HepG2 (cell line): ENCODE measurements at regions not wholly inside any gene's neighbourhood (a gene's known extent, or its start where the extent isn't known, plus 50 kb on each side); places are given as distances from the start of the nearest gene placed in this dataset.

Experiments used
- MAZ ChIP-seq, 2 experiments: sonication (generic) in 1 of 2; formaldehyde crosslinking in 1 of 2; IDR thresholded peaks; 2 replicates each; pipeline versions ENCODE4 v1.5.0 to v1.6.1; 2012 to 2020; ENCODE audit warnings: low read depth in 2 of 2, mild to moderate bottlenecking in 2 of 2, borderline replicate concordance in 1 of 2, improper control_type of control experiment in 1 of 2, low read length in 1 of 2, missing genetic modification reagents in 1 of 2, moderate library complexity in 1 of 2
- MXI1 ChIP-seq: IDR thresholded peaks from 3 replicates; pipeline ENCODE4 v1.6.1; 2012; ENCODE audit warnings: low read depth, low read length, inconsistent platforms, borderline replicate concordance
- MYC ChIP-seq: sonication (generic); formaldehyde crosslinking; IDR thresholded peaks from 2 replicates; pipeline ENCODE4 v1.9.0; 2021; ENCODE audit warnings: missing genetic modification reagents, borderline replicate concordance
- RNF2 ChIP-seq: fragments of 450-650 bp; conservative IDR thresholded peaks from 2 replicates; pipeline ENCODE4 v1.6.1; 2016; ENCODE audit warnings: low read depth
- SRF ChIP-seq: IDR thresholded peaks from 2 replicates; pipeline ENCODE4 v1.6.1; 2011; ENCODE audit warnings: mild to moderate bottlenecking, low read depth, low read length, moderate library complexity
- ZBTB33 ChIP-seq: sonication (generic); formaldehyde crosslinking; IDR thresholded peaks from 2 replicates; pipeline ENCODE4 v1.4.0; 2020; ENCODE audit warnings: missing genetic modification reagents
- ZFY ChIP-seq: sonication (generic); formaldehyde crosslinking; IDR thresholded peaks from 2 replicates; pipeline ENCODE4 v1.4.0; 2020; ENCODE audit warnings: missing genetic modification reagents
- ZNF121 ChIP-seq: sonication (generic); formaldehyde crosslinking; IDR thresholded peaks from 2 replicates; pipeline ENCODE4 v1.5.0; 2020; ENCODE audit warnings: mild to moderate bottlenecking, missing genetic modification reagents
- ZNF431 ChIP-seq: sonication (generic); formaldehyde crosslinking; IDR thresholded peaks from 2 replicates; pipeline ENCODE4 v1.9.0; 2022; ENCODE audit warnings: missing genetic modification reagents, low read depth, mild to moderate bottlenecking, borderline replicate concordance
- ZNF549 ChIP-seq: sonication (generic); formaldehyde crosslinking; IDR thresholded peaks from 2 replicates; pipeline ENCODE4 v1.5.0; 2020; ENCODE audit warnings: missing genetic modification reagents
- TF ChIP-seq, protein P1 (sequence below): sonication (generic); formaldehyde crosslinking; IDR thresholded peaks from 2 replicates; pipeline ENCODE4 v1.4.0; 2020; ENCODE audit warnings: low read depth, mild to moderate bottlenecking, missing genetic modification reagents
- TF ChIP-seq, protein P2 (sequence below): sonication (generic); formaldehyde crosslinking; IDR thresholded peaks from 2 replicates; pipeline ENCODE4 v1.5.0; 2020; ENCODE audit warnings: missing genetic modification reagents
- TF ChIP-seq, protein P3 (sequence below): sonication (generic); formaldehyde crosslinking; IDR thresholded peaks from 2 replicates; pipeline ENCODE4 v1.5.0; 2020; ENCODE audit warnings: mild to moderate bottlenecking, missing genetic modification reagents, moderate library complexity

DNA sequence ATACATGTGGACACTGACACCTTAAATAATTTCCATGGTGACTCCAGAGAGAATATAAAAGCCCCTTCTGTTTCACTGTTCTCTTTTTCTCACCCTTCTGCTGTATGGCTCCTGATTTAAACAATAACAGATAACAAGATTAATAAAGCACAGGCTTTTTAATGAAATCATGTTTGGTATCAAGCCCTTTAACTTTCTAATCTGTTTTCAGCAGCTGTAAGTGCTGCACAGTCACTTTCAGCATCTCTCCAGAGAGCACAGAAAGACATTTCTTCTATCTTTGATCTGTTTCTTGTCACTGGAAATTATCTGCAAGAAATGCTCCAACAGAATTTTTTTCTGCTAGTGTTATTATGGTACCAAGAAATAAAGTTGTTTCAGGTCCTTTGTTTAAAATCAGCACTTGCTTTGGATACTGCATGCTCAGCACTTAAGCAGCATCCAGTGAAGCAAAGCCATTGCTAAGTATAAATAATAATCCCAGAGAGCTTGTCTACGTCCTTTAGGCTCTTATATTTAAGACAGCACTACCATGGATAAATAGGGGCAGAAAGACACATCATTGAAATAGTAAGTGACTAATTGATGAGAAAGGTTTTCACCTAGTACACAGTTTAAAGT is 134.2 kb upstream of the CARD18 start:
- TF ChIP-seq ZNF549 (no peak), ZNF121 (CRISPR knock-in tag) (no peak), MYC (CRISPR knock-in tag) (no peak), RNF2 (no peak), SRF (no peak), ZBTB33 (CRISPR knock-in tag) (no peak), MAZ (IDR thresholded peaks at IDR 0.05; ENCODE audit: borderline replicate concordance, low read depth, low read length) (no peak), MAZ (CRISPR knock-in tag; IDR thresholded peaks at IDR 0.05; ENCODE audit: low read depth) (no peak), ZNF431 (CRISPR knock-in tag) (no peak), ZFY (no peak), MXI1 (no peak)
- TF ChIP-seq, protein P1, sequence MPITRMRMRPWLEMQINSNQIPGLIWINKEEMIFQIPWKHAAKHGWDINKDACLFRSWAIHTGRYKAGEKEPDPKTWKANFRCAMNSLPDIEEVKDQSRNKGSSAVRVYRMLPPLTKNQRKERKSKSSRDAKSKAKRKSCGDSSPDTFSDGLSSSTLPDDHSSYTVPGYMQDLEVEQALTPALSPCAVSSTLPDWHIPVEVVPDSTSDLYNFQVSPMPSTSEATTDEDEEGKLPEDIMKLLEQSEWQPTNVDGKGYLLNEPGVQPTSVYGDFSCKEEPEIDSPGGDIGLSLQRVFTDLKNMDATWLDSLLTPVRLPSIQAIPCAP = no peak
- TF ChIP-seq, protein P2, sequence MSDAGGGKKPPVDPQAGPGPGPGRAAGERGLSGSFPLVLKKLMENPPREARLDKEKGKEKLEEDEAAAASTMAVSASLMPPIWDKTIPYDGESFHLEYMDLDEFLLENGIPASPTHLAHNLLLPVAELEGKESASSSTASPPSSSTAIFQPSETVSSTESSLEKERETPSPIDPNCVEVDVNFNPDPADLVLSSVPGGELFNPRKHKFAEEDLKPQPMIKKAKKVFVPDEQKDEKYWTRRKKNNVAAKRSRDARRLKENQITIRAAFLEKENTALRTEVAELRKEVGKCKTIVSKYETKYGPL (CRISPR knock-in tag) = no peak
- TF ChIP-seq, protein P3, sequence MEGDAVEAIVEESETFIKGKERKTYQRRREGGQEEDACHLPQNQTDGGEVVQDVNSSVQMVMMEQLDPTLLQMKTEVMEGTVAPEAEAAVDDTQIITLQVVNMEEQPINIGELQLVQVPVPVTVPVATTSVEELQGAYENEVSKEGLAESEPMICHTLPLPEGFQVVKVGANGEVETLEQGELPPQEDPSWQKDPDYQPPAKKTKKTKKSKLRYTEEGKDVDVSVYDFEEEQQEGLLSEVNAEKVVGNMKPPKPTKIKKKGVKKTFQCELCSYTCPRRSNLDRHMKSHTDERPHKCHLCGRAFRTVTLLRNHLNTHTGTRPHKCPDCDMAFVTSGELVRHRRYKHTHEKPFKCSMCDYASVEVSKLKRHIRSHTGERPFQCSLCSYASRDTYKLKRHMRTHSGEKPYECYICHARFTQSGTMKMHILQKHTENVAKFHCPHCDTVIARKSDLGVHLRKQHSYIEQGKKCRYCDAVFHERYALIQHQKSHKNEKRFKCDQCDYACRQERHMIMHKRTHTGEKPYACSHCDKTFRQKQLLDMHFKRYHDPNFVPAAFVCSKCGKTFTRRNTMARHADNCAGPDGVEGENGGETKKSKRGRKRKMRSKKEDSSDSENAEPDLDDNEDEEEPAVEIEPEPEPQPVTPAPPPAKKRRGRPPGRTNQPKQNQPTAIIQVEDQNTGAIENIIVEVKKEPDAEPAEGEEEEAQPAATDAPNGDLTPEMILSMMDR (CRISPR knock-in tag) = no peak
